Parathyroid adenoma (tissue), 2 donors: ENCODE measurements at regions not wholly inside any gene's neighbourhood (a gene's known extent, or its start where the extent isn't known, plus 50 kb on each side); places are given as distances from the start of the nearest gene placed in this dataset.

Source experiments
- H2AFZ ChIP-seq: fragments of 300-600 bp; sonication (generic); one replicate; pipeline ENCODE4 v1.7.0; 2017; ENCODE audit warnings: antibody characterized with exemption, mild to moderate bottlenecking
- H3K27ac ChIP-seq: fragments of 300-600 bp; sonication (generic); one replicate; pipeline ENCODE4 v1.7.0; 2017
- H3K27me3 ChIP-seq: fragments of 300-600 bp; sonication (generic); one replicate; pipeline ENCODE4 v1.7.0; 2017; ENCODE audit warnings: low read length; ENCODE audit not compliant: control insufficient read depth, insufficient read depth
- H3K36me3 ChIP-seq: fragments of 300-600 bp; sonication (generic); one replicate; pipeline ENCODE4 v1.7.0; 2017; ENCODE audit warnings: low read length; ENCODE audit not compliant: control insufficient read depth, insufficient read depth
- H3K4me1 ChIP-seq: fragments of 300-600 bp; sonication (generic); one replicate; pipeline ENCODE4 v1.7.0; 2017; ENCODE audit warnings: control low read depth
- H3K4me2 ChIP-seq: fragments of 300-600 bp; sonication (generic); one replicate; pipeline ENCODE4 v1.7.0; 2017; ENCODE audit warnings: low read length
- H3K4me3 ChIP-seq: fragments of 300-600 bp; sonication (generic); one replicate; pipeline ENCODE4 v1.7.0; 2017; ENCODE audit warnings: low read depth, low read length
- H3K79me2 ChIP-seq: fragments of 300-600 bp; sonication (generic); one replicate; pipeline ENCODE4 v1.7.0; 2017; ENCODE audit warnings: control low read depth
- H3K9ac ChIP-seq: fragments of 300-600 bp; sonication (generic); one replicate; pipeline ENCODE4 v1.7.0; 2017; ENCODE audit warnings: mild to moderate bottlenecking
- H3K9me3 ChIP-seq: fragments of 300-600 bp; sonication (generic); one replicate; pipeline ENCODE4 v1.7.0; 2017; ENCODE audit warnings: low read length; ENCODE audit not compliant: control insufficient read depth
- CTCF ChIP-seq: fragments of 300-600 bp; sonication (generic); IDR thresholded peaks from one replicate; pipeline ENCODE4 v1.7.0; 2017; ENCODE audit warnings: antibody characterized with exemption, mild to moderate bottlenecking
- donor health status: primary hyperparathyroidism.

GRCh38 chr21:21971384-21971783, 973.2 kb downstream of the NCAM2 start:
- no peak for TF ChIP-seq CTCF
- Histone ChIP-seq H3K79me2 (no peaks in the 10 kb centered on the region), H3K4me3 (no peak overlapping the region), H3K27me3 (no peaks in the 10 kb centered on the region), H3K4me2 (no peak overlapping the region), H3K36me3 (no peaks in the 10 kb centered on the region), H3K9ac (no peak overlapping the region), H3K4me1 (no peaks in the 10 kb centered on the region), H3K27ac (no peak overlapping the region), H2AFZ (no peak overlapping the region), H3K9me3 (no peaks in the 10 kb centered on the region)

- H3K4me2 ChIP-seq: no peak overlapping the region
- H3K4me3 ChIP-seq: no peak overlapping the region
- no peak overlapping the region for H2AFZ ChIP-seq
- no peak overlapping the region for H3K9ac ChIP-seq
- no peaks in the 10 kb centered on the region for H3K4me1 ChIP-seq
- no peak overlapping the region for H3K27ac ChIP-seq
- no peak for TF ChIP-seq CTCF
- H3K36me3 ChIP-seq: no peaks in the 10 kb centered on the region
- H3K9me3 ChIP-seq: no peaks in the 10 kb centered on the region
- H3K27me3 ChIP-seq: no peaks in the 10 kb centered on the region
- H3K79me2 ChIP-seq: no peaks in the 10 kb centered on the region
These were observed 975.6 kb downstream of the NCAM2 start for GRCh38 chr21:21973806-21974205.

- Histone ChIP-seq H3K9ac (no peak overlapping the region), H3K4me1 (no peaks in the 10 kb centered on the region), H3K9me3 (no peaks in the 10 kb centered on the region), H3K79me2 (no peaks in the 10 kb centered on the region), H3K4me3 (no peak overlapping the region), H3K4me2 (no peak overlapping the region), H3K27me3 (no peaks in the 10 kb centered on the region), H3K36me3 (no peaks in the 10 kb centered on the region), H2AFZ (no peak overlapping the region), H3K27ac (no peak overlapping the region)
- TF ChIP-seq CTCF: no peak
These were observed 998.7 kb downstream of the NCAM2 start for GRCh38 chr21:21996891-21997290.

- H3K27me3 ChIP-seq: no peaks in the 10 kb centered on the region
These were observed 999.5 kb downstream of the NCAM2 start for GRCh38 chr21:21997390-21998333.

More at GRCh38 chr21:21997390-21998333, 999.5 kb downstream of the NCAM2 start:
- TF ChIP-seq CTCF: no peak
- H3K4me2 ChIP-seq: no peak overlapping the region
- no peak overlapping the region for H3K27ac ChIP-seq
- no peak overlapping the region for H3K4me3 ChIP-seq
- no peaks in the 10 kb centered on the region for H3K9me3 ChIP-seq
- H3K4me1 ChIP-seq: no peaks in the 10 kb centered on the region
- H3K9ac ChIP-seq: no peak overlapping the region
- no peak overlapping the region for H2AFZ ChIP-seq
- H3K36me3 ChIP-seq: no peaks in the 10 kb centered on the region
- H3K79me2 ChIP-seq: no peaks in the 10 kb centered on the region
